ENCODE measurements at regions not wholly inside any gene's neighbourhood (a gene's known extent, or its start where the extent isn't known, plus 50 kb on each side); places are given as distances from the start of the nearest gene placed in this dataset.

DNA sequence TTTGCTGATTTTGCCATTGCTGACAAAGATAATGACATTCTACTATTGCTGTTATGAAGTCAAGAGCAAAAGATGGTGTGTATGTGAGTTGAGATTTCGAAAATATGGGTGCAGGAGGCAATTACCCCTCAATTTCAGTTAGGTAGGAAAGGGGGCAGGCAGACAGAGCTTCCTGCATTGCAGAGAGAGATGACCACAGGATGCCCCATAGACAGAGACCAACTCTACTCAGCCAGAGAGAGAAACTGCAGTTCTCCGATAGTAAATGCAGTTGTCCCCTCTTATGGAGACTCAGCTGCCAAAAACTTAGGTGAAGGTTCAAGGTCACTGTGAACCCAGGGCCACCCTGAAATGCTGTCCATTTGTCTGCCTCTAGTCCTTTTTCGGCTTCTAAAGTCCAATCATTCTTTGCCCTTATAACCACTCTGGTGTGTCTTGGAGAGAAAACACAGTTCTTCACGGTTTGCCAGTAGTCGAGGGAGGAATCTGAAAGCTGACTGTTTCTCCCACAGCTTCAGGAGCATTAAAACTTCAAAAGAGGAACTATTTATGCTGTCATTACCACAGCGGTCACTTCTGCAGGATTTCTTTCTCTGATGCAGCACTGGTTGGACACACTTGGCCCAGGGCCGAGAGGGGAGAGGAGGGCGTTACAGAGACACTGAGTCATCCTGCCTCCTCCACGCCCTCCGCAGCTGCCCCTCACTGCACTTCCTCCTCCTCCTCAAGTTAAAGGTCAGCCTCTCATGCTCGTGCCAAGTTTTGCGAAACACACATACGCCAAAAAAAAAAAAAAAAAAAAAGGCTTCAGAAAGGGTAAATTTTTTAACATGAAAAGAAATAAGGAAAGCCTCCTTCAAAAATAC lies 264.3 kb downstream of the FOXO1 start:
- Histone ChIP-seq H3F3A (ENCODE audit: insufficient read depth) (no peaks in the 10 kb centered on the region; the same call in 1 of the 2 replicates), H3K4me3 (ENCODE audit: insufficient read depth, low read length, poor library complexity, severe bottlenecking) (no peak overlapping the region), H3K27me3 (ENCODE audit: low read length) (no peaks in the 10 kb centered on the region), H3K36me3 (ENCODE audit: low read length) (no peaks in the 10 kb centered on the region), H3K9me3 (ENCODE audit: insufficient read depth, low read length) (no peaks in the 10 kb centered on the region), H4K20me1 (ENCODE audit: low read depth, low read length) (no peaks in the 10 kb centered on the region), H3K9me2 (replicated peaks; ENCODE audit: insufficient read depth, low read length) (no peaks in the 10 kb centered on the region), H3K27ac (ENCODE audit: low read depth, low read length) (no peak overlapping the region), H3K79me2 (ENCODE audit: insufficient read depth, low read length) (no peaks in the 10 kb centered on the region), H3K9ac (ENCODE audit: low read length) (no peak overlapping the region), H3K4me2 (ENCODE audit: low read depth, low read length, poor library complexity, severe bottlenecking) (peak overlapping the region; percentile 36), H2AFZ (ENCODE audit: low read depth, low read length, severe bottlenecking) (no peak overlapping the region)
- TF ChIP-seq, protein P1, sequence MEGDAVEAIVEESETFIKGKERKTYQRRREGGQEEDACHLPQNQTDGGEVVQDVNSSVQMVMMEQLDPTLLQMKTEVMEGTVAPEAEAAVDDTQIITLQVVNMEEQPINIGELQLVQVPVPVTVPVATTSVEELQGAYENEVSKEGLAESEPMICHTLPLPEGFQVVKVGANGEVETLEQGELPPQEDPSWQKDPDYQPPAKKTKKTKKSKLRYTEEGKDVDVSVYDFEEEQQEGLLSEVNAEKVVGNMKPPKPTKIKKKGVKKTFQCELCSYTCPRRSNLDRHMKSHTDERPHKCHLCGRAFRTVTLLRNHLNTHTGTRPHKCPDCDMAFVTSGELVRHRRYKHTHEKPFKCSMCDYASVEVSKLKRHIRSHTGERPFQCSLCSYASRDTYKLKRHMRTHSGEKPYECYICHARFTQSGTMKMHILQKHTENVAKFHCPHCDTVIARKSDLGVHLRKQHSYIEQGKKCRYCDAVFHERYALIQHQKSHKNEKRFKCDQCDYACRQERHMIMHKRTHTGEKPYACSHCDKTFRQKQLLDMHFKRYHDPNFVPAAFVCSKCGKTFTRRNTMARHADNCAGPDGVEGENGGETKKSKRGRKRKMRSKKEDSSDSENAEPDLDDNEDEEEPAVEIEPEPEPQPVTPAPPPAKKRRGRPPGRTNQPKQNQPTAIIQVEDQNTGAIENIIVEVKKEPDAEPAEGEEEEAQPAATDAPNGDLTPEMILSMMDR (IDR thresholded peaks at IDR 0.05; ENCODE audit: insufficient read depth, low read length, poor library complexity, severe bottlenecking) = no peak
- no peak for TF ChIP-seq EZH2phosphoT487 (conservative IDR thresholded peaks at IDR 0.05; ENCODE audit: low read length)

DNA sequence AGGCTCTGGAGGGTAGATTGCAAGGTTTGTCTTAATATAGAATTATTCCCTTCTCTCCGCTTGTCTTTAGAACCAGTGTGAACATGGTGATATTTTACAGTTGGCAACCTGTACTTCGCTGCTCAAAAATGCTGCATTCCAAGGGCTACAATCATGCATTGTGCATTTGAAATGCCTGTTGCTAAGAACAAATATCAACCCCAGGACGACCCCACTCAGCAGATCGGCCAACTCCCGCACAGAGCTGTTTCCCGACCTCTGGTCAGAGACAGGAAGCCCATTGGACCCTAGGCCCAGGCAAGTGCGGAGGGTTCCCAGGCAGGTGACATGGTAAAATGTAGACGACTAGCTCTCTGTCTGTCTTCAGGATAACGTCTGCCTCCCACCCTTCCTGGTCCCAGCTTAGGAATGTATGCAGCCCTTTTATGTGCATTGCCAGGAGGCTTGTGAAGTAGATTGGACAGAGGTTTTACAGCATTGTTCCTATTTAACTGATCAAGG lies 263.5 kb downstream of the FOXO1 start:
- Histone ChIP-seq H3K9me2 (replicated peaks; ENCODE audit: insufficient read depth, low read length) (no peaks in the 10 kb centered on the region), H3K9me3 (ENCODE audit: insufficient read depth, low read length) (no peaks in the 10 kb centered on the region), H3K9ac (ENCODE audit: low read length) (no peak overlapping the region), H3K79me2 (ENCODE audit: insufficient read depth, low read length) (no peaks in the 10 kb centered on the region), H3K27me3 (ENCODE audit: low read length) (no peaks in the 10 kb centered on the region), H3K36me3 (ENCODE audit: low read length) (no peaks in the 10 kb centered on the region), H4K20me1 (ENCODE audit: low read depth, low read length) (no peaks in the 10 kb centered on the region), H3K27ac (ENCODE audit: low read depth, low read length) (no peak overlapping the region), H3K4me3 (ENCODE audit: insufficient read depth, low read length, poor library complexity, severe bottlenecking) (no peak overlapping the region), H3F3A (ENCODE audit: insufficient read depth) (no peaks in the 10 kb centered on the region; the same call in 1 of the 2 replicates), H2AFZ (ENCODE audit: low read depth, low read length, severe bottlenecking) (no peak overlapping the region), H3K4me2 (ENCODE audit: low read depth, low read length, poor library complexity, severe bottlenecking) (peak overlapping the region; percentile 36)
- TF ChIP-seq, protein P1 (IDR thresholded peaks at IDR 0.05; ENCODE audit: insufficient read depth, low read length, poor library complexity, severe bottlenecking) = no peak
- no peak for TF ChIP-seq EZH2phosphoT487 (conservative IDR thresholded peaks at IDR 0.05; ENCODE audit: low read length)

DNA sequence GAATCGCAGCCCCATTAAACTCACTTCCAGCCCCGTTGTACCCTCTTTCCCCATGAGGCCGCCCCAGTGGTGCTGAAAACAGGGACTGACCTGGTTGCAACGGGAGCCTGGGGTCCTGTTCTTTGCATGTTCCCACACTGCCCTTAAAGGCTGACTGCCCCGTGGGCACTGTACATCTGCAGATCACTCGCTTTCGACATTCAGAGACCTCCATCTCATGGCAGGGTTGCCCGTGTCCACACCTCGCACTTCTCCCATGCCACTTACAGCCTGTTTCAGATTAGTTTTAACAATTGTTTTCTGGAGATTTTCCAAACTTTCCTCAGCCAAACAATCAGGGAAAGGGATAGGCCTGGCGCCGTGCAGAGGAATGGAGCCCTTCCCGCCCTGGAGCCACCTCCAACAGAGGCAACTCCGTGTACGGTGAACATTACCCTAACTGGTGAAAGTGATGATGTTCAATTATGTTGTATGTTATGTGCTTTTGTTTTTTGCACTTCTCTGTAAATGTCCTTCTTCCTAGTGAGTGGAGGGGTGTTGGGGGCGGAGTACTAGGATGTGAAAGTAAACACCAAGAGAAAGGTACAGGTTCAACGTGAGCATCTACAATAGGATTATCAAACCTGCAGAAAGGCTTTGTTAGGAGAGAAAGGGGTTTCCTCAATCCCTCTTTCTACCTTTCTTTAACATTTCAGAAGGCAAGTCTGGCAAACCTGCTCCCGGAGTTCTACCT lies 262.8 kb downstream of the FOXO1 start:
- no peaks in the 10 kb centered on the region for H3K79me2 ChIP-seq (ENCODE audit: insufficient read depth, low read length)
- no peaks in the 10 kb centered on the region for H3K36me3 ChIP-seq (ENCODE audit: low read length)
- no peak overlapping the region for H3K4me3 ChIP-seq (ENCODE audit: insufficient read depth, low read length, poor library complexity, severe bottlenecking)
- no peaks in the 10 kb centered on the region for H4K20me1 ChIP-seq (ENCODE audit: low read depth, low read length)
- H2AFZ ChIP-seq (ENCODE audit: low read depth, low read length, severe bottlenecking) = no peak overlapping the region
- TF ChIP-seq, protein P1 (IDR thresholded peaks at IDR 0.05; ENCODE audit: insufficient read depth, low read length, poor library complexity, severe bottlenecking) = no peak
- no peak for TF ChIP-seq EZH2phosphoT487 (conservative IDR thresholded peaks at IDR 0.05; ENCODE audit: low read length)
- no peaks in the 10 kb centered on the region for H3K9me3 ChIP-seq (ENCODE audit: insufficient read depth, low read length)
- no peaks in the 10 kb centered on the region for H3K27me3 ChIP-seq (ENCODE audit: low read length)
- H3K4me2 ChIP-seq (ENCODE audit: low read depth, low read length, poor library complexity, severe bottlenecking) = no peak overlapping the region
- H3K27ac ChIP-seq (ENCODE audit: low read depth, low read length) = no peak overlapping the region
- H3F3A ChIP-seq (ENCODE audit: insufficient read depth) = no peaks in the 10 kb centered on the region; the same call in 1 of the 2 replicates
- no peaks in the 10 kb centered on the region for H3K9me2 ChIP-seq (replicated peaks; ENCODE audit: insufficient read depth, low read length)
- no peak overlapping the region for H3K9ac ChIP-seq (ENCODE audit: low read length)

All from SU-DHL-6 (cell line).